ENCODE measurements at regions not wholly inside any gene's neighbourhood (a gene's known extent, or its start where the extent isn't known, plus 50 kb on each side); places are given as distances from the start of the nearest gene placed in this dataset.

GRCh38 chr14:98297567-98297966 is 974.4 kb downstream of the BCL11B start:
- Histone ChIP-seq H4K8ac (ENCODE audit: low read depth, low read length) (no peak overlapping the region), H3K4me2 (ENCODE audit: insufficient read depth, low read length, poor library complexity, severe bottlenecking) (no peak overlapping the region), H2BK12ac (ENCODE audit: low read length) (no peak overlapping the region), H2BK15ac (ENCODE audit: low read length) (no peak overlapping the region), H3K4me3 (ENCODE audit: low read length in 2 of 2) (no peak overlapping the region), H3K23ac (ENCODE audit: low read depth, low read length, poor library complexity) (no peak overlapping the region), H2AK5ac (ENCODE audit: low read depth, low read length) (no peak overlapping the region), H3K27me3 (ENCODE audit: control insufficient read depth in 3 of 3, insufficient read depth in 3 of 3, low read depth in 1 of 3, low read length in 3 of 3) (no peaks in the 10 kb centered on the region), H2BK5ac (ENCODE audit: low read length) (no peak overlapping the region), H3K4me1 (ENCODE audit: control insufficient read depth in 2 of 2, insufficient read depth in 1 of 2, low read depth in 1 of 2, low read length in 2 of 2) (peaks cover 0 to 2% of the 10 kb centered on the region in 2 donors), H3K18ac (ENCODE audit: low read length) (no peak overlapping the region), H3K9me3 (replicated peaks in 1 of 2; ENCODE audit: control insufficient read depth in 2 of 2, insufficient read depth in 1 of 2, low read depth in 1 of 2, low read length in 2 of 2) (no peaks in the 10 kb centered on the region), H3K79me1 (ENCODE audit: low read depth, low read length) (no peaks in the 10 kb centered on the region), H3K27ac (replicated peaks; ENCODE audit: low read length) (no peak overlapping the region), H3K9ac (ENCODE audit: low read depth, low read length, poor library complexity) (no peak overlapping the region), H2AFZ (ENCODE audit: low read length) (no peak overlapping the region), H4K91ac (ENCODE audit: low read depth, low read length, poor library complexity) (no peak overlapping the region), H3K36me3 (replicated peaks in 1 of 2; ENCODE audit: control insufficient read depth in 2 of 2, insufficient read depth in 2 of 2, low read length in 2 of 2) (no peaks in the 10 kb centered on the region), H3K4ac (ENCODE audit: low read length) (no peak overlapping the region), H2BK120ac (ENCODE audit: low read depth, low read length) (no peak overlapping the region), H3K14ac (ENCODE audit: low read length) (no peak overlapping the region)
- DNase-seq (ENCODE audit: low spot score) = no peak
- no CpG with 5 or more reads among the region's 7 CpGs for WGBS, 2 donors (ENCODE audit: extremely low coverage in 2 of 2, insufficient read length in 2 of 2, insufficient replicate concordance in 1 of 2)

GRCh38 chr14:98298481-98299244 is 973.3 kb downstream of the BCL11B start:
- Histone ChIP-seq H3K27ac (replicated peaks; ENCODE audit: low read length) (no peak overlapping the region), H3K14ac (ENCODE audit: low read length) (no peak overlapping the region), H2AK5ac (ENCODE audit: low read depth, low read length) (no peak overlapping the region), H3K36me3 (replicated peaks in 1 of 2; ENCODE audit: control insufficient read depth in 2 of 2, insufficient read depth in 2 of 2, low read length in 2 of 2) (no peaks in the 10 kb centered on the region), H3K18ac (ENCODE audit: low read length) (no peak overlapping the region), H3K4me3 (ENCODE audit: low read length in 2 of 2) (no peak overlapping the region), H3K9me3 (replicated peaks in 1 of 2; ENCODE audit: control insufficient read depth in 2 of 2, insufficient read depth in 1 of 2, low read depth in 1 of 2, low read length in 2 of 2) (no peaks in the 10 kb centered on the region), H2BK120ac (ENCODE audit: low read depth, low read length) (no peak overlapping the region), H3K4me2 (ENCODE audit: insufficient read depth, low read length, poor library complexity, severe bottlenecking) (no peak overlapping the region), H3K27me3 (ENCODE audit: control insufficient read depth in 3 of 3, insufficient read depth in 3 of 3, low read depth in 1 of 3, low read length in 3 of 3) (no peaks in the 10 kb centered on the region), H2BK12ac (ENCODE audit: low read length) (no peak overlapping the region), H2AFZ (ENCODE audit: low read length) (no peak overlapping the region), H3K4me1 (ENCODE audit: control insufficient read depth in 2 of 2, insufficient read depth in 1 of 2, low read depth in 1 of 2, low read length in 2 of 2) (peaks cover 0 to 2% of the 10 kb centered on the region in 2 donors), H4K8ac (ENCODE audit: low read depth, low read length) (no peak overlapping the region), H2BK5ac (ENCODE audit: low read length) (no peak overlapping the region), H3K79me1 (ENCODE audit: low read depth, low read length) (no peaks in the 10 kb centered on the region), H3K23ac (ENCODE audit: low read depth, low read length, poor library complexity) (no peak overlapping the region), H2BK15ac (ENCODE audit: low read length) (no peak overlapping the region), H3K9ac (ENCODE audit: low read depth, low read length, poor library complexity) (no peak overlapping the region), H4K91ac (ENCODE audit: low read depth, low read length, poor library complexity) (no peak overlapping the region), H3K4ac (ENCODE audit: low read length) (no peak overlapping the region)
- WGBS, 2 donors (ENCODE audit: extremely low coverage in 2 of 2, insufficient read length in 2 of 2, insufficient replicate concordance in 1 of 2) = no CpG with 5 or more reads among the region's 8 CpGs
- DNase-seq (ENCODE audit: low spot score) = no peak

GRCh38 chr14:98301681-98302080 is 970.3 kb downstream of the BCL11B start:
- Histone ChIP-seq H2AFZ (ENCODE audit: low read length) (no peak overlapping the region), H3K23ac (ENCODE audit: low read depth, low read length, poor library complexity) (no peak overlapping the region), H2BK12ac (ENCODE audit: low read length) (no peak overlapping the region), H3K79me1 (ENCODE audit: low read depth, low read length) (no peaks in the 10 kb centered on the region), H3K9ac (ENCODE audit: low read depth, low read length, poor library complexity) (no peak overlapping the region), H3K4me2 (ENCODE audit: insufficient read depth, low read length, poor library complexity, severe bottlenecking) (no peak overlapping the region), H3K4ac (ENCODE audit: low read length) (no peak overlapping the region), H4K8ac (ENCODE audit: low read depth, low read length) (no peak overlapping the region), H3K14ac (ENCODE audit: low read length) (no peak overlapping the region), H3K27me3 (ENCODE audit: control insufficient read depth in 3 of 3, insufficient read depth in 3 of 3, low read depth in 1 of 3, low read length in 3 of 3) (no peaks in the 10 kb centered on the region), H3K18ac (ENCODE audit: low read length) (no peak overlapping the region), H4K91ac (ENCODE audit: low read depth, low read length, poor library complexity) (no peak overlapping the region), H3K27ac (replicated peaks; ENCODE audit: low read length) (no peak overlapping the region), H2BK5ac (ENCODE audit: low read length) (no peak overlapping the region), H2BK120ac (ENCODE audit: low read depth, low read length) (no peak overlapping the region), H3K4me1 (ENCODE audit: control insufficient read depth in 2 of 2, insufficient read depth in 1 of 2, low read depth in 1 of 2, low read length in 2 of 2) (no peaks in the 10 kb centered on the region), H3K36me3 (replicated peaks in 1 of 2; ENCODE audit: control insufficient read depth in 2 of 2, insufficient read depth in 2 of 2, low read length in 2 of 2) (no peaks in the 10 kb centered on the region), H3K4me3 (ENCODE audit: low read length in 2 of 2) (no peak overlapping the region), H2BK15ac (ENCODE audit: low read length) (no peak overlapping the region), H2AK5ac (ENCODE audit: low read depth, low read length) (no peak overlapping the region), H3K9me3 (replicated peaks in 1 of 2; ENCODE audit: control insufficient read depth in 2 of 2, insufficient read depth in 1 of 2, low read depth in 1 of 2, low read length in 2 of 2) (no peaks in the 10 kb centered on the region)
- WGBS, 2 donors (ENCODE audit: extremely low coverage in 2 of 2, insufficient read length in 2 of 2, insufficient replicate concordance in 1 of 2) = no CpG with 5 or more reads among the region's 4 CpGs
- DNase-seq (ENCODE audit: low spot score) = no peak

GRCh38 chr14:98304574-98304973 is 967.4 kb downstream of the BCL11B start:
- Histone ChIP-seq H2BK120ac (ENCODE audit: low read depth, low read length) (no peak overlapping the region), H3K9ac (ENCODE audit: low read depth, low read length, poor library complexity) (no peak overlapping the region), H2AFZ (ENCODE audit: low read length) (no peak overlapping the region), H3K79me1 (ENCODE audit: low read depth, low read length) (no peaks in the 10 kb centered on the region), H4K91ac (ENCODE audit: low read depth, low read length, poor library complexity) (no peak overlapping the region), H3K9me3 (replicated peaks in 1 of 2; ENCODE audit: control insufficient read depth in 2 of 2, insufficient read depth in 1 of 2, low read depth in 1 of 2, low read length in 2 of 2) (no peaks in the 10 kb centered on the region), H3K27ac (replicated peaks; ENCODE audit: low read length) (no peak overlapping the region), H3K4me1 (ENCODE audit: control insufficient read depth in 2 of 2, insufficient read depth in 1 of 2, low read depth in 1 of 2, low read length in 2 of 2) (no peaks in the 10 kb centered on the region), H3K23ac (ENCODE audit: low read depth, low read length, poor library complexity) (no peak overlapping the region), H3K18ac (ENCODE audit: low read length) (no peak overlapping the region), H3K4me3 (ENCODE audit: low read length in 2 of 2) (no peak overlapping the region), H3K36me3 (replicated peaks in 1 of 2; ENCODE audit: control insufficient read depth in 2 of 2, insufficient read depth in 2 of 2, low read length in 2 of 2) (no peaks in the 10 kb centered on the region), H2BK5ac (ENCODE audit: low read length) (no peak overlapping the region), H4K8ac (ENCODE audit: low read depth, low read length) (no peak overlapping the region), H3K14ac (ENCODE audit: low read length) (no peak overlapping the region), H2BK15ac (ENCODE audit: low read length) (no peak overlapping the region), H3K27me3 (ENCODE audit: control insufficient read depth in 3 of 3, insufficient read depth in 3 of 3, low read depth in 1 of 3, low read length in 3 of 3) (no peaks in the 10 kb centered on the region), H3K4me2 (ENCODE audit: insufficient read depth, low read length, poor library complexity, severe bottlenecking) (no peak overlapping the region), H2AK5ac (ENCODE audit: low read depth, low read length) (no peak overlapping the region), H3K4ac (ENCODE audit: low read length) (no peak overlapping the region), H2BK12ac (ENCODE audit: low read length) (no peak overlapping the region)
- no peak for DNase-seq (ENCODE audit: low spot score)
- WGBS, 2 donors (ENCODE audit: extremely low coverage in 2 of 2, insufficient read length in 2 of 2, insufficient replicate concordance in 1 of 2) = no CpG with 5 or more reads among the region's 3 CpGs
